ENCODE measurements at regions not wholly inside any gene's neighbourhood (a gene's known extent, or its start where the extent isn't known, plus 50 kb on each side); places are given as distances from the start of the nearest gene placed in this dataset.

DNA sequence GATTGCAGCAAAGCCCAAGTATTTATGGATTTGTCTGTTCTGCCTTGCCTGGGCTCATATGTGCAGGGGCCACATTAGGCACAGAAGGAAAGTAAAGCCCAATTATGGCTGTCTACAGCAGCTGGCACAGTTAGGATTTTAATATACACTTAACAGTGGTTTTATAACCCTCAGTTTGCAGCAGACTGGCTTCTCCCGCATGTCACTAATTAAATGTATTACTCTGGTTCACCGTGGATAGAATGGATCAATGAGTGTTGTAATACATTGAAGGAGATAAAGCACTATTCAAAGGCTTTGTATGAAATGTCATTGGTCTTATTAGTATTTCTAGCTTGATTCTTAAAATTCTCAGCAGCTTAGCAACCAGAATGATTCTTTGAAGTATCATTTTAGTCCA is 320.2 kb downstream of the KCNS3 start:
- TF ChIP-seq FOXP2 (optimal IDR thresholded peaks at IDR 0.05; ENCODE audit: control extremely low read depth, extremely low read length, insufficient read depth) (no peak), EZH2 (IDR thresholded peaks at IDR 0.05) (no peak)

Measured in SK-N-MC (cell line).